ENCODE measurements at regions not wholly inside any gene's neighbourhood (a gene's known extent, or its start where the extent isn't known, plus 50 kb on each side); places are given as distances from the start of the nearest gene placed in this dataset.

DNA sequence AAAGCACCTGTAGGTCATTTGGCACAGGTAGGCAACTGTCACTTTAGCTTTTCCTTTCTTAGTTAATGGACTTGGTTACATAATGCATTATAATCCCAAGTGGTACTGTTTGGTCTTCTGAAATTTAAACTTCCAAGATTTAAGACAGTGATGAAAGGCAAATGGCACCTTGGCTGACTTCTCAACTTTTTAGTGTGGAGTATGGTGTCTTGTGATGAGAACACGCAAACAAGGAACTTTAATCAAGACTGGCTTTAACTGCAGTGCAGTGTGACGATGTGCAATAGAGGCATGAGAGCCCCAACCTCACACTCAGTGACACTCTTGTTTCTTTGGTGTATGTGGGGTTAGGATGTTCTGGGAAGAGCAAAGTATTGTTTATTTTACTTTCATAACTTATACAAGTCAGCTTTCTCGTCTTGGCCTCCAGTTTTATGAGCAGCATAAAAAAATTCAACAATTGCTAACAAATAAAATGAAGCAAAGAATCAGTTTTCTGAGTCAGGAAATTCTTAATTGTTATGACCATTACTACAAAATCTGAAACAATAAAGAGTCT is 171.9 kb downstream of the MAD2L1 start:
- no peak overlapping the region for H3K9ac ChIP-seq (ENCODE audit: insufficient read depth, low read depth, low read length)
- BruUV-seq (replicated peaks), result no TSS peak
- in situ Hi-C loops (cut with HindIII; ENCODE audit: extremely low pct_ligation_motif_present, low pct_unique_long_range_greater_than_20kb), result no loop called here
- H3K4me1 ChIP-seq (ENCODE audit: insufficient read depth, low read length), result no peaks in the 10 kb centered on the region
- DNase-seq (ENCODE audit: low spot score) (no peak), ATAC-seq (no peak), FAIRE-seq (no peak)
- CTCF ChIA-PET (ENCODE audit: low intra/inter-chr PET ratio, low total read pairs), result no interaction called here
- no peaks in the 10 kb centered on the region for H3K27me3 ChIP-seq (ENCODE audit: control insufficient read depth in 1 of 2, insufficient read depth in 2 of 2, low read length in 2 of 2)
- intact Hi-C loops (cut with micrococcal nuclease; ENCODE audit: unreplicated experiment), result no loop called here
- WGBS (ENCODE audit: low lambda C conversion rate), result 35% methylated on average over 3 of the region's 3 CpGs
- POLR2A ChIA-PET, result no interaction called here
- no peaks in the 10 kb centered on the region for H3K36me3 ChIP-seq (replicated peaks in 1 of 2; ENCODE audit: control insufficient read depth in 1 of 2, insufficient read depth in 2 of 2, low read length in 2 of 2)
- H4K20me1 ChIP-seq (ENCODE audit: insufficient read depth, low read length), result no peaks in the 10 kb centered on the region
- H2AFZ ChIP-seq (ENCODE audit: low read length), result no peak overlapping the region
- H3K27ac ChIP-seq (ENCODE audit: extremely low read length, insufficient read depth, low read length), result no peak overlapping the region
- H3K4me2 ChIP-seq (ENCODE audit: low read depth, low read length), result no peak overlapping the region
- no peak overlapping the region for H3K4me3 ChIP-seq (replicated peaks in 1 of 3; ENCODE audit: insufficient read depth in 1 of 3, low read depth in 2 of 3, low read length in 3 of 3)
- H3K79me2 ChIP-seq (ENCODE audit: insufficient read depth, low read length), result no peaks in the 10 kb centered on the region
- no peaks in the 10 kb centered on the region for H3K9me3 ChIP-seq (ENCODE audit: low read length)
- TF ChIP-seq, protein P1, sequence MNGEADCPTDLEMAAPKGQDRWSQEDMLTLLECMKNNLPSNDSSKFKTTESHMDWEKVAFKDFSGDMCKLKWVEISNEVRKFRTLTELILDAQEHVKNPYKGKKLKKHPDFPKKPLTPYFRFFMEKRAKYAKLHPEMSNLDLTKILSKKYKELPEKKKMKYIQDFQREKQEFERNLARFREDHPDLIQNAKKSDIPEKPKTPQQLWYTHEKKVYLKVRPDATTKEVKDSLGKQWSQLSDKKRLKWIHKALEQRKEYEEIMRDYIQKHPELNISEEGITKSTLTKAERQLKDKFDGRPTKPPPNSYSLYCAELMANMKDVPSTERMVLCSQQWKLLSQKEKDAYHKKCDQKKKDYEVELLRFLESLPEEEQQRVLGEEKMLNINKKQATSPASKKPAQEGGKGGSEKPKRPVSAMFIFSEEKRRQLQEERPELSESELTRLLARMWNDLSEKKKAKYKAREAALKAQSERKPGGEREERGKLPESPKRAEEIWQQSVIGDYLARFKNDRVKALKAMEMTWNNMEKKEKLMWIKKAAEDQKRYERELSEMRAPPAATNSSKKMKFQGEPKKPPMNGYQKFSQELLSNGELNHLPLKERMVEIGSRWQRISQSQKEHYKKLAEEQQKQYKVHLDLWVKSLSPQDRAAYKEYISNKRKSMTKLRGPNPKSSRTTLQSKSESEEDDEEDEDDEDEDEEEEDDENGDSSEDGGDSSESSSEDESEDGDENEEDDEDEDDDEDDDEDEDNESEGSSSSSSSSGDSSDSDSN (CRISPR knock-in tag; IDR thresholded peaks at IDR 0.05), result no peak
- TF ChIP-seq ZNF777 (CRISPR knock-in tag; IDR thresholded peaks at IDR 0.05), result no peak
- TF ChIP-seq, protein P2, sequence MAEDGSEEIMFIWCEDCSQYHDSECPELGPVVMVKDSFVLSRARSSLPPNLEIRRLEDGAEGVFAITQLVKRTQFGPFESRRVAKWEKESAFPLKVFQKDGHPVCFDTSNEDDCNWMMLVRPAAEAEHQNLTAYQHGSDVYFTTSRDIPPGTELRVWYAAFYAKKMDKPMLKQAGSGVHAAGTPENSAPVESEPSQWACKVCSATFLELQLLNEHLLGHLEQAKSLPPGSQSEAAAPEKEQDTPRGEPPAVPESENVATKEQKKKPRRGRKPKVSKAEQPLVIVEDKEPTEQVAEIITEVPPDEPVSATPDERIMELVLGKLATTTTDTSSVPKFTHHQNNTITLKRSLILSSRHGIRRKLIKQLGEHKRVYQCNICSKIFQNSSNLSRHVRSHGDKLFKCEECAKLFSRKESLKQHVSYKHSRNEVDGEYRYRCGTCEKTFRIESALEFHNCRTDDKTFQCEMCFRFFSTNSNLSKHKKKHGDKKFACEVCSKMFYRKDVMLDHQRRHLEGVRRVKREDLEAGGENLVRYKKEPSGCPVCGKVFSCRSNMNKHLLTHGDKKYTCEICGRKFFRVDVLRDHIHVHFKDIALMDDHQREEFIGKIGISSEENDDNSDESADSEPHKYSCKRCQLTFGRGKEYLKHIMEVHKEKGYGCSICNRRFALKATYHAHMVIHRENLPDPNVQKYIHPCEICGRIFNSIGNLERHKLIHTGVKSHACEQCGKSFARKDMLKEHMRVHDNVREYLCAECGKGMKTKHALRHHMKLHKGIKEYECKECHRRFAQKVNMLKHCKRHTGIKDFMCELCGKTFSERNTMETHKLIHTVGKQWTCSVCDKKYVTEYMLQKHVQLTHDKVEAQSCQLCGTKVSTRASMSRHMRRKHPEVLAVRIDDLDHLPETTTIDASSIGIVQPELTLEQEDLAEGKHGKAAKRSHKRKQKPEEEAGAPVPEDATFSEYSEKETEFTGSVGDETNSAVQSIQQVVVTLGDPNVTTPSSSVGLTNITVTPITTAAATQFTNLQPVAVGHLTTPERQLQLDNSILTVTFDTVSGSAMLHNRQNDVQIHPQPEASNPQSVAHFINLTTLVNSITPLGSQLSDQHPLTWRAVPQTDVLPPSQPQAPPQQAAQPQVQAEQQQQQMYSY (CRISPR knock-in tag; IDR thresholded peaks at IDR 0.05), result no peak
- TF ChIP-seq, protein P3, sequence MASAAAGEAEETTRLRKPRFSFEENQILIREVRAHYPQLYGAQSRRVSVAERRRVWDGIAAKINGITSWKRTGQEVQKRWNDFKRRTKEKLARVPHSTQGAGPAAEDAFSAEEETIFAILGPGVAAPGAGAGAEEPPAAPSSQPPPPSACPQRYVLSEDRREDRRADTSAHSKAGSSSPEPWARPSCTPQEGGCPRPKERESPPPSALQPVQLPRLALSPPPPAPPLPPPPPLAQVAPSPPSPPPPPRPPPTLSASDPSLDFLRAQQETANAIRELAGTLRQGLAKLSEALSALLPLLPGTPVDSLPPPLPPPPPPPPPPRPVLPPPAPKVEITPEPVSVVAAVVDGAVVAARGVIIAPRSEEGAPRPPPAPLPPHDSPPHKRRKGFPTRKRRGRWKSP (CRISPR knock-in tag; IDR thresholded peaks at IDR 0.05), result no peak
- TF ChIP-seq RERE (CRISPR knock-in tag; IDR thresholded peaks at IDR 0.05; ENCODE audit: low read depth), result no peak
- TF ChIP-seq, protein P4, sequence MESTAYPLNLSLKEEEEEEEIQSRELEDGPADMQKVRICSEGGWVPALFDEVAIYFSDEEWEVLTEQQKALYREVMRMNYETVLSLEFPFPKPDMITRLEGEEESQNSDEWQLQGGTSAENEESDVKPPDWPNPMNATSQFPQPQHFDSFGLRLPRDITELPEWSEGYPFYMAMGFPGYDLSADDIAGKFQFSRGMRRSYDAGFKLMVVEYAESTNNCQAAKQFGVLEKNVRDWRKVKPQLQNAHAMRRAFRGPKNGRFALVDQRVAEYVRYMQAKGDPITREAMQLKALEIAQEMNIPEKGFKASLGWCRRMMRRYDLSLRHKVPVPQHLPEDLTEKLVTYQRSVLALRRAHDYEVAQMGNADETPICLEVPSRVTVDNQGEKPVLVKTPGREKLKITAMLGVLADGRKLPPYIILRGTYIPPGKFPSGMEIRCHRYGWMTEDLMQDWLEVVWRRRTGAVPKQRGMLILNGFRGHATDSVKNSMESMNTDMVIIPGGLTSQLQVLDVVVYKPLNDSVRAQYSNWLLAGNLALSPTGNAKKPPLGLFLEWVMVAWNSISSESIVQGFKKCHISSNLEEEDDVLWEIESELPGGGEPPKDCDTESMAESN (CRISPR knock-in tag; conservative IDR thresholded peaks at IDR 0.05), result no peak
- TF ChIP-seq TBP (CRISPR knock-in tag; IDR thresholded peaks at IDR 0.05), result no peak
- no peak for TF ChIP-seq SAP130 (CRISPR knock-in tag; IDR thresholded peaks at IDR 0.05; ENCODE audit: low read depth)
- no peak for TF ChIP-seq GABPA (IDR thresholded peaks at IDR 0.05; ENCODE audit: low read depth, low read length)
- no peak for TF ChIP-seq GABPA (CRISPR knock-in tag; IDR thresholded peaks at IDR 0.05; ENCODE audit: low read depth)
